NT2/D1 (cell line): ENCODE measurements at regions not wholly inside any gene's neighbourhood (a gene's known extent, or its start where the extent isn't known, plus 50 kb on each side); places are given as distances from the start of the nearest gene placed in this dataset.

Source experiments
- SUZ12 ChIP-seq: IDR thresholded peaks from 2 replicates; pipeline ENCODE4 v1.6.1; 2011; ENCODE audit not compliant: insufficient read length, insufficient read depth; ENCODE audit errors: extremely low read depth
- ZNF274 ChIP-seq: IDR thresholded peaks from 2 replicates; pipeline ENCODE4 v1.6.1; 2011; ENCODE audit warnings: mild to moderate bottlenecking, low read depth, low read length

GRCh38 chr1:34369701-34370455, 193.2 kb downstream of the C1orf94 start:
- no peak for TF ChIP-seq SUZ12
- TF ChIP-seq ZNF274, result no peak
